HepG2 (cell line): ENCODE measurements at regions not wholly inside any gene's neighbourhood (a gene's known extent, or its start where the extent isn't known, plus 50 kb on each side); places are given as distances from the start of the nearest gene placed in this dataset.

Experiments used
- ATAC-seq: fragments of 200-7000 bp; cut with Tn5 transposase; 3 replicates; pipeline ENCODE4 v1.9.1; 2020; ENCODE audit warnings: mild to moderate bottlenecking, moderate library complexity
- BruUV-seq: library from RNA; stranded (reverse); fragments of 400-500 nt; replicated peaks from 2 replicates; lab custom pipeline; 2021; lab: Mats Ljungman, UMichigan
- CTCF ChIA-PET: fragments of 300-600 bp; formaldehyde crosslinking; extraction: SDS; loops from one replicate; lab custom pipeline; 2021; ENCODE audit warnings: low total read pairs, inconsistent platforms, low intra/inter-chr PET ratio; lab: Yijun Ruan, JAX
- POLR2A ChIA-PET: fragments of 350-600 bp; sonication (Branson Sonifier 250); formaldehyde crosslinking; loops from one replicate; lab custom pipeline; 2020; ENCODE audit warnings: antibody characterized with exemption, inconsistent platforms; lab: Yijun Ruan, JAX
- DNase-seq: peaks from one replicate; pipeline ENCODE4 v3.0.0-alpha.2; 2015; ENCODE audit warnings: low spot score
- FAIRE-seq: peaks from 3 replicates; lab custom pipeline; 2011; peaks lifted over from hg19 to GRCh38; lab: Jason Lieb, UNC
- H2AFZ ChIP-seq: one replicate; pipeline ENCODE4 v1.6.1; 2011; ENCODE audit warnings: low read length, inconsistent platforms
- H3K27ac ChIP-seq: fragments of 300-600 bp; 3 replicates; pipeline ENCODE4 v1.8.0; 2011; ENCODE audit warnings: mixed run types, mild to moderate bottlenecking, mixed read lengths, low read length, inconsistent platforms; ENCODE audit not compliant: insufficient read depth; ENCODE audit errors: extremely low read length
- H3K27me3 ChIP-seq, 2 experiments: fragments of 200-600 bp in 1 of 2; 2 replicates in 1 of 2; 3 replicates in 1 of 2; pipeline versions ENCODE4 v1.6.0 to v1.8.0; 2011; ENCODE audit warnings: low read length in 2 of 2, mild to moderate bottlenecking in 2 of 2, moderate library complexity in 2 of 2, inconsistent platforms in 1 of 2; ENCODE audit not compliant: insufficient read depth in 2 of 2, control insufficient read depth in 1 of 2
- H3K36me3 ChIP-seq, 2 experiments: fragments of 200-600 bp in 1 of 2; replicated peaks in 1 of 2; 2 replicates in 1 of 2; 3 replicates in 1 of 2; pipeline versions ENCODE4 v1.5.1 to v1.8.0; 2011; ENCODE audit warnings: low read length in 2 of 2, inconsistent platforms in 1 of 2; ENCODE audit not compliant: insufficient read depth in 2 of 2, control insufficient read depth in 1 of 2
- H3K4me1 ChIP-seq: 2 replicates; pipeline ENCODE4 v1.5.1; 2012; ENCODE audit warnings: low read length, inconsistent platforms; ENCODE audit not compliant: insufficient read depth
- H3K4me2 ChIP-seq: 2 replicates; pipeline ENCODE4 v1.6.0; 2011; ENCODE audit warnings: low read depth, low read length, inconsistent platforms
- H3K4me3 ChIP-seq, 3 experiments: fragments of 200-600 bp in 1 of 3; sonication (generic), shearing (Covaris generic) in 1 of 3; replicated peaks in 1 of 3; 2 replicates each; pipeline ENCODE4 v1.5.1; 2011 to 2016; ENCODE audit warnings: low read length in 3 of 3, inconsistent platforms in 2 of 3, low read depth in 2 of 3, mild to moderate bottlenecking in 2 of 3, control low read depth in 1 of 3, mixed read lengths in 1 of 3; ENCODE audit not compliant: insufficient read depth in 1 of 3
- H3K79me2 ChIP-seq: one replicate; pipeline ENCODE4 v1.6.1; 2011; ENCODE audit warnings: low read length, inconsistent platforms; ENCODE audit not compliant: insufficient read depth
- H3K9ac ChIP-seq: 2 replicates; pipeline ENCODE4 v1.6.0; 2011; ENCODE audit warnings: mild to moderate bottlenecking, low read depth, low read length, inconsistent platforms; ENCODE audit not compliant: insufficient read depth
- H3K9me3 ChIP-seq: 2 replicates; pipeline ENCODE4 v1.5.1; 2012; ENCODE audit warnings: mild to moderate bottlenecking, low read length
- H4K20me1 ChIP-seq: 2 replicates; pipeline ENCODE4 v1.6.0; 2011; ENCODE audit warnings: inconsistent platforms, mild to moderate bottlenecking, low read length, moderate library complexity; ENCODE audit not compliant: insufficient read depth
- CHD2 ChIP-seq: IDR thresholded peaks from 2 replicates; pipeline ENCODE4 v1.6.1; 2011; ENCODE audit warnings: low read depth, low read length, improper control_type of control experiment
- DDIT3 ChIP-seq: sonication (generic); formaldehyde crosslinking; IDR thresholded peaks from 2 replicates; pipeline ENCODE4 v1.4.0; 2020; ENCODE audit warnings: mild to moderate bottlenecking, missing genetic modification reagents
- KAT2B ChIP-seq: fragments of 150-350 bp; IDR thresholded peaks from 2 replicates; pipeline ENCODE4 v1.6.1; 2014; ENCODE audit warnings: low read depth, low read length, borderline replicate concordance
- PREB ChIP-seq: sonication (generic); formaldehyde crosslinking; IDR thresholded peaks from 2 replicates; pipeline ENCODE4 v1.4.0; 2020; ENCODE audit warnings: missing genetic modification reagents
- RNF219 ChIP-seq: sonication (generic); formaldehyde crosslinking; IDR thresholded peaks from 2 replicates; pipeline ENCODE4 v1.5.0; 2020; ENCODE audit warnings: mild to moderate bottlenecking, missing genetic modification reagents
- SP1 ChIP-seq, 2 experiments: fragments of 450-650 bp in 1 of 2; sonication (generic) in 1 of 2; formaldehyde crosslinking in 1 of 2; IDR thresholded peaks; 2 replicates each; pipeline versions ENCODE4 v1.4.0 to v1.6.1; 2016 to 2020; ENCODE audit warnings: missing genetic modification reagents in 1 of 2
- TEAD2 ChIP-seq: sonication (generic); formaldehyde crosslinking; IDR thresholded peaks from 2 replicates; pipeline ENCODE4 v1.9.0; 2021; ENCODE audit warnings: missing genetic modification reagents
- ZNF446 ChIP-seq: sonication (generic); formaldehyde crosslinking; IDR thresholded peaks from 2 replicates; pipeline ENCODE4 v1.5.0; 2020; ENCODE audit warnings: mild to moderate bottlenecking, missing genetic modification reagents
- ZNF550 ChIP-seq: sonication (generic); formaldehyde crosslinking; IDR thresholded peaks from 2 replicates; pipeline ENCODE4 v1.4.0; 2020; ENCODE audit warnings: mild to moderate bottlenecking, missing genetic modification reagents, borderline replicate concordance
- WGBS: methylation state at CpG from one replicate; pipeline ENCODE4 v1.1.6; 2017; ENCODE audit warnings: low lambda C conversion rate; 5-methylcytosine and 5-hydroxymethylcytosine counted together
- in situ Hi-C: cut with HindIII; loops from 2 replicates; pipeline ENCODE4 v1.10.0; 2017; ENCODE audit warnings: low pct_unique_long_range_greater_than_20kb; ENCODE audit not compliant: extremely low pct_ligation_motif_present
- intact Hi-C: fragments of 100-400 bp; cut with micrococcal nuclease; formaldehyde crosslinking; loops from one replicate; pipeline ENCODE4 v1.10.0; 2022; ENCODE audit not compliant: unreplicated experiment

- ATAC-seq (no peak), DNase-seq (no peak), FAIRE-seq (no peak)
- no peaks in the 10 kb centered on the region for H3K36me3 ChIP-seq
- no peaks in the 10 kb centered on the region for H3K9me3 ChIP-seq
- TF ChIP-seq ZNF446 (CRISPR knock-in tag) (no peak), CHD2 (no peak), ZNF550 (CRISPR knock-in tag) (no peak), PREB (no peak), RNF219 (CRISPR knock-in tag) (no peak), DDIT3 (CRISPR knock-in tag) (no peak), SP1 (IDR thresholded peaks at IDR 0.05) (no peak), SP1 (CRISPR knock-in tag; IDR thresholded peaks at IDR 0.05) (no peak), KAT2B (no peak), TEAD2 (CRISPR knock-in tag) (no peak)
- no peaks in the 10 kb centered on the region for H3K4me1 ChIP-seq
- WGBS: 32% methylated on average over 4 of the region's 4 CpGs
- no peaks in the 10 kb centered on the region for H4K20me1 ChIP-seq
- no TSS peak for BruUV-seq
- intact Hi-C loops (no loop called here), in situ Hi-C loops (no loop called here)
- no peak overlapping the region for H3K27ac ChIP-seq
- ChIA-PET POLR2A (no interaction called here), CTCF (no interaction called here)
- no peak overlapping the region for H3K4me3 ChIP-seq
- no peak overlapping the region for H3K9ac ChIP-seq
- H3K27me3 ChIP-seq: no peaks in the 10 kb centered on the region; a peak in 1 of 5 replicates
- H3K4me2 ChIP-seq: no peak overlapping the region
- H3K79me2 ChIP-seq: no peaks in the 10 kb centered on the region
- no peak overlapping the region for H2AFZ ChIP-seq
Observed at GRCh38 chr18:24793742-24794141, 333.3 kb downstream of the HRH4 start.
